ENCODE measurements at regions not wholly inside any gene's neighbourhood (a gene's known extent, or its start where the extent isn't known, plus 50 kb on each side); places are given as distances from the start of the nearest gene placed in this dataset.

DNA sequence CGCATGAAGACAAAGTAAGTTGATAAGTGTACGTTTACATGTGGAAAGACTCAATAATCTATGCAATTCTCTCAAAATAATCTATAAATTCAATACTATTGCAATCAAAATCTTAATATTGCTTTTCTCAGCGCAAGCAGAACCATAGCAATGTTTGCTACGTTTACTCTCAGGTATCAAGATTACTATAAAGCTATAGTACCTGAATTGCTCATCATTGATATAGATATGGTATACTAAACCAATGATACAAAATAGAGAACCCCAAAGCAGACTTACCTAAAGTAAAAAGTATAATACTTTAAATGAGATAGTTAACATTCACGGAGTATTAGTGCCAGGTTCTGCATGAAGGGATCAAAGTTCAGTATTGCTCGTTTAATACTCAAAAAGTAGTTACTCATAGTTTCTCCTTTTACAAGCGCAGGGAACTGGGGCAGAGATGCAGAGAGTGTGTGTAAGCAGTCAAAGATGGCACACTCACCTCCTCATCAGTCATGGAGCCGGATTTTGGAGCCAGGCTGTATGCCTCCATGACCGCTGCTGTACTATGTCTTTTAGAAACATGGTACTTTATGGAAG, 391.0 kb upstream of the ID2 start:
- TF ChIP-seq, protein P1, sequence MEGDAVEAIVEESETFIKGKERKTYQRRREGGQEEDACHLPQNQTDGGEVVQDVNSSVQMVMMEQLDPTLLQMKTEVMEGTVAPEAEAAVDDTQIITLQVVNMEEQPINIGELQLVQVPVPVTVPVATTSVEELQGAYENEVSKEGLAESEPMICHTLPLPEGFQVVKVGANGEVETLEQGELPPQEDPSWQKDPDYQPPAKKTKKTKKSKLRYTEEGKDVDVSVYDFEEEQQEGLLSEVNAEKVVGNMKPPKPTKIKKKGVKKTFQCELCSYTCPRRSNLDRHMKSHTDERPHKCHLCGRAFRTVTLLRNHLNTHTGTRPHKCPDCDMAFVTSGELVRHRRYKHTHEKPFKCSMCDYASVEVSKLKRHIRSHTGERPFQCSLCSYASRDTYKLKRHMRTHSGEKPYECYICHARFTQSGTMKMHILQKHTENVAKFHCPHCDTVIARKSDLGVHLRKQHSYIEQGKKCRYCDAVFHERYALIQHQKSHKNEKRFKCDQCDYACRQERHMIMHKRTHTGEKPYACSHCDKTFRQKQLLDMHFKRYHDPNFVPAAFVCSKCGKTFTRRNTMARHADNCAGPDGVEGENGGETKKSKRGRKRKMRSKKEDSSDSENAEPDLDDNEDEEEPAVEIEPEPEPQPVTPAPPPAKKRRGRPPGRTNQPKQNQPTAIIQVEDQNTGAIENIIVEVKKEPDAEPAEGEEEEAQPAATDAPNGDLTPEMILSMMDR (IDR thresholded peaks at IDR 0.05 in 2 of 3, conservative IDR thresholded peaks at IDR 0.05 in 1 of 3; ENCODE audit: borderline replicate concordance in 1 of 3, insufficient read depth in 1 of 3, low read depth in 2 of 3, low read length in 2 of 3) = no peak
- TF ChIP-seq POLR2A (IDR thresholded peaks at IDR 0.05; ENCODE audit: borderline replicate concordance, extremely low read depth, insufficient read depth, insufficient read length) = no peak
- no peak for TF ChIP-seq FOSL1 (IDR thresholded peaks at IDR 0.05; ENCODE audit: low read depth)
- no peak for TF ChIP-seq RAD21 (IDR thresholded peaks at IDR 0.05; ENCODE audit: low read depth)
- TF ChIP-seq JUND (IDR thresholded peaks at IDR 0.05) = no peak
- no peak for TF ChIP-seq POLR2AphosphoS5 (IDR thresholded peaks at IDR 0.05; ENCODE audit: low read depth, low read length)
- TF ChIP-seq, protein P2, sequence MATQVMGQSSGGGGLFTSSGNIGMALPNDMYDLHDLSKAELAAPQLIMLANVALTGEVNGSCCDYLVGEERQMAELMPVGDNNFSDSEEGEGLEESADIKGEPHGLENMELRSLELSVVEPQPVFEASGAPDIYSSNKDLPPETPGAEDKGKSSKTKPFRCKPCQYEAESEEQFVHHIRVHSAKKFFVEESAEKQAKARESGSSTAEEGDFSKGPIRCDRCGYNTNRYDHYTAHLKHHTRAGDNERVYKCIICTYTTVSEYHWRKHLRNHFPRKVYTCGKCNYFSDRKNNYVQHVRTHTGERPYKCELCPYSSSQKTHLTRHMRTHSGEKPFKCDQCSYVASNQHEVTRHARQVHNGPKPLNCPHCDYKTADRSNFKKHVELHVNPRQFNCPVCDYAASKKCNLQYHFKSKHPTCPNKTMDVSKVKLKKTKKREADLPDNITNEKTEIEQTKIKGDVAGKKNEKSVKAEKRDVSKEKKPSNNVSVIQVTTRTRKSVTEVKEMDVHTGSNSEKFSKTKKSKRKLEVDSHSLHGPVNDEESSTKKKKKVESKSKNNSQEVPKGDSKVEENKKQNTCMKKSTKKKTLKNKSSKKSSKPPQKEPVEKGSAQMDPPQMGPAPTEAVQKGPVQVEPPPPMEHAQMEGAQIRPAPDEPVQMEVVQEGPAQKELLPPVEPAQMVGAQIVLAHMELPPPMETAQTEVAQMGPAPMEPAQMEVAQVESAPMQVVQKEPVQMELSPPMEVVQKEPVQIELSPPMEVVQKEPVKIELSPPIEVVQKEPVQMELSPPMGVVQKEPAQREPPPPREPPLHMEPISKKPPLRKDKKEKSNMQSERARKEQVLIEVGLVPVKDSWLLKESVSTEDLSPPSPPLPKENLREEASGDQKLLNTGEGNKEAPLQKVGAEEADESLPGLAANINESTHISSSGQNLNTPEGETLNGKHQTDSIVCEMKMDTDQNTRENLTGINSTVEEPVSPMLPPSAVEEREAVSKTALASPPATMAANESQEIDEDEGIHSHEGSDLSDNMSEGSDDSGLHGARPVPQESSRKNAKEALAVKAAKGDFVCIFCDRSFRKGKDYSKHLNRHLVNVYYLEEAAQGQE (IDR thresholded peaks at IDR 0.05; ENCODE audit: low read depth) = no peak
